K562 (cell line): ENCODE measurements at regions not wholly inside any gene's neighbourhood (a gene's known extent, or its start where the extent isn't known, plus 50 kb on each side); places are given as distances from the start of the nearest gene placed in this dataset.

Experiments used
- ATAC-seq: fragments of 200-7000 bp; cut with Tn5 transposase; 3 replicates; pipeline ENCODE4 v1.9.1; 2020; ENCODE audit warnings: moderate library complexity
- BruUV-seq: library from RNA; stranded (reverse); fragments of 400-500 nt; replicated peaks from 2 replicates; lab custom pipeline; 2021; lab: Mats Ljungman, UMichigan
- CTCF ChIA-PET: fragments of 300-600 bp; formaldehyde crosslinking; extraction: SDS; loops from one replicate; lab custom pipeline; 2021; ENCODE audit warnings: low intra/inter-chr PET ratio; lab: Yijun Ruan, JAX
- POLR2A ChIA-PET: fragments of 300-600, 350-650 bp; sonication (Branson Sonifier 250); formaldehyde crosslinking; extraction: SDS; loops from one replicate; lab custom pipeline; 2021; ENCODE audit warnings: antibody characterized with exemption, inconsistent platforms; lab: Yijun Ruan, JAX
- DNase-seq, 4 experiments: peaks; one replicate each; pipeline versions ENCODE4 v3.0.0 to v3.0.0-alpha.2; 2011 to 2018; ENCODE audit warnings: low spot score in 3 of 4, mixed read lengths in 3 of 4; ENCODE audit errors: extremely low read depth in 1 of 4
- FAIRE-seq: peaks from 2 replicates; lab custom pipeline; 2011; peaks lifted over from hg19 to GRCh38; lab: Jason Lieb, UNC
- H2AFZ ChIP-seq: 2 replicates; pipeline ENCODE4 v1.6.0; 2011; ENCODE audit warnings: low read depth, low read length, control low read depth, inconsistent platforms
- H3K27ac ChIP-seq: fragments of 200-600 bp; 3 replicates; pipeline ENCODE4 v1.8.0; 2011; ENCODE audit warnings: low read depth, mild to moderate bottlenecking, control low read depth, inconsistent platforms, low read length, moderate library complexity, mixed read lengths; ENCODE audit errors: extremely low read depth
- H3K27me3 ChIP-seq, 2 experiments: fragments of 300-600 bp in 1 of 2; 2 replicates in 1 of 2; 3 replicates in 1 of 2; pipeline versions ENCODE4 v1.6.0 to v1.8.0; 2011; ENCODE audit warnings: inconsistent platforms in 2 of 2, low read length in 2 of 2, mild to moderate bottlenecking in 1 of 2, mixed read lengths in 1 of 2, moderate library complexity in 1 of 2; ENCODE audit not compliant: control insufficient read depth in 2 of 2, insufficient read depth in 2 of 2
- H3K36me3 ChIP-seq: fragments of 300-600 bp; 3 replicates; pipeline ENCODE4 v1.8.0; 2011; ENCODE audit warnings: mild to moderate bottlenecking, low read length, inconsistent platforms; ENCODE audit not compliant: control insufficient read depth, insufficient read depth
- H3K4me1 ChIP-seq, 2 experiments: fragments of 200-600 bp in 1 of 2; replicated peaks in 1 of 2; 2 replicates in 1 of 2; 3 replicates in 1 of 2; pipeline versions ENCODE4 v1.5.1 to v1.8.0; 2011; ENCODE audit warnings: inconsistent platforms in 2 of 2, low read length in 2 of 2, mild to moderate bottlenecking in 1 of 2, mixed read lengths in 1 of 2, moderate library complexity in 1 of 2; ENCODE audit not compliant: control insufficient read depth in 2 of 2, insufficient read depth in 2 of 2
- H3K4me2 ChIP-seq: 2 replicates; pipeline ENCODE4 v1.6.1; 2011; ENCODE audit warnings: low read length, control low read depth, inconsistent platforms, mixed read lengths; ENCODE audit not compliant: insufficient read depth
- H3K4me3 ChIP-seq: fragments of 200-600 bp; sonication (generic), shearing (Covaris generic); 2 replicates; pipeline ENCODE4 v1.5.1; 2016; ENCODE audit warnings: control low read depth, inconsistent platforms
- H3K79me2 ChIP-seq: fragments of 200-600 bp; 3 replicates; pipeline ENCODE4 v1.8.0; 2011; ENCODE audit warnings: low read length, inconsistent platforms; ENCODE audit not compliant: control insufficient read depth, insufficient read depth
- H3K9ac ChIP-seq, 2 experiments: 2 replicates each; pipeline versions ENCODE4 v1.6.0 to v1.6.1; 2011; ENCODE audit warnings: low read depth in 2 of 2, low read length in 2 of 2, control low read depth in 1 of 2, inconsistent platforms in 1 of 2, mild to moderate bottlenecking in 1 of 2, mixed read lengths in 1 of 2; ENCODE audit not compliant: insufficient read depth in 1 of 2
- H3K9me1 ChIP-seq: one replicate; pipeline ENCODE4 v1.6.0; 2011; ENCODE audit warnings: inconsistent platforms, mild to moderate bottlenecking, low read length, moderate library complexity; ENCODE audit not compliant: control insufficient read depth, insufficient read depth
- H3K9me3 ChIP-seq: replicated peaks from 2 replicates; pipeline ENCODE4 v1.5.1; 2011; ENCODE audit warnings: low read depth, low read length, inconsistent platforms; ENCODE audit not compliant: control insufficient read depth, insufficient read depth
- H4K20me1 ChIP-seq: replicated peaks from 2 replicates; pipeline ENCODE4 v1.6.1; 2011; ENCODE audit warnings: low read length, inconsistent platforms, mixed read lengths; ENCODE audit not compliant: control insufficient read depth, insufficient read depth
- CBFA2T3 ChIP-seq: fragments of 450-650 bp; IDR thresholded peaks from 2 replicates; pipeline ENCODE4 v1.6.1; 2017
- CHD1 ChIP-seq: fragments of 200-600 bp; sonication (generic); IDR thresholded peaks from one replicate; pipeline ENCODE4 v1.6.1; 2012; ENCODE audit warnings: mild to moderate bottlenecking, moderate library complexity, low read length, inconsistent platforms
- MEF2D ChIP-seq: conservative IDR thresholded peaks from 2 replicates; pipeline ENCODE4 v1.6.1; 2016; ENCODE audit warnings: low read depth, missing genetic modification characterization, missing compliant biosample characterization
- NR4A1 ChIP-seq, 2 experiments: fragments of 250-450 bp in 1 of 2; fragments of 450-650 bp in 1 of 2; sonication (Bioruptor Pico) in 1 of 2; IDR thresholded peaks; 2 replicates each; pipeline versions ENCODE4 v1.4.0 to v1.6.1; 2016 to 2020; ENCODE audit warnings: mild to moderate bottlenecking in 2 of 2, missing compliant biosample characterization in 1 of 2, missing genetic modification characterization in 1 of 2, moderate library complexity in 1 of 2
- RBM39 ChIP-seq: fragments of 200-400 bp; formaldehyde crosslinking; optimal IDR thresholded peaks from 2 replicates; pipeline ENCODE3; 2018; ENCODE audit warnings: low read depth, low read length
- WGBS: fragments of 100-300 bp; shearing (Covaris generic); methylation state at CpG from one replicate; pipeline ENCODE4 v1.1.6; 2016; ENCODE audit warnings: low coverage, mixed read lengths; ENCODE audit not compliant: insufficient coverage; ENCODE audit errors: missing lambda C conversion rate; 5-methylcytosine and 5-hydroxymethylcytosine counted together
- in situ Hi-C: fragments of 300-500 bp; cut with MboI; formaldehyde crosslinking; loops from 4 replicates; pipeline ENCODE4 v1.15.0; 2018; ENCODE audit warnings: inconsistent platforms, mixed read lengths
- intact Hi-C: fragments of 100-400 bp; cut with micrococcal nuclease; formaldehyde crosslinking; loops from 2 replicates; pipeline ENCODE4 v1.14.2; 2022
- TF ChIP-seq, protein P1 (sequence below): fragments of 250-450 bp; sonication (Bioruptor Pico); IDR thresholded peaks from 2 replicates; pipeline ENCODE4 v1.4.0; 2020; ENCODE audit warnings: mild to moderate bottlenecking
- TF ChIP-seq, protein P2 (sequence below): fragments of 250-450 bp; sonication (Bioruptor Pico); IDR thresholded peaks from 2 replicates; pipeline ENCODE4 v1.5.0; 2020; ENCODE audit warnings: mild to moderate bottlenecking

DNA sequence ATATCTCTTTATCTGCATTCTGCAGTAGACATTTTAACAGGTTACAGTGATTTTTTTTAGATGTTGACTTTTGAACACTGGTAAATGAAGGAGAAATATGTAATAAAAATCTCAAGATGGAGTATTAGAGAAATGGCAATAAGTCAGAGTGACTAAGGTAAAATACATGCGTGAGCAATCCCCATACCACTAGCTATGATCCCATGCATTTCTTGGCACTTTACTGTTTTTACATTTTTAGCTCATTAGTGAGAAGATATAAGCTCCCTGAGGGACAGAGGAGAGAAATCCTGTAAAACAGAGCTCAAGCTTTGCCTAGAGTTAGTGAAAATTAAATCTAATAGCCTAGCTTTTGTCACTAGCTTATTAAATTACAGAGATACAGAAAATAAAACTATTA lies 181.9 kb upstream of the TRPM3 start:
- ATAC-seq (no peak), FAIRE-seq (no peak), DNase-seq (no peak)
- intact Hi-C loops (no loop called here), in situ Hi-C loops (no loop called here)
- TF ChIP-seq MEF2D (no peak), CHD1 (no peak), NR4A1 (CRISPR knock-in tag; IDR thresholded peaks at IDR 0.05) (no peak), NR4A1 (tag; IDR thresholded peaks at IDR 0.05) (no peak), RBM39 (no peak), CBFA2T3 (no peak)
- TF ChIP-seq, protein P1, sequence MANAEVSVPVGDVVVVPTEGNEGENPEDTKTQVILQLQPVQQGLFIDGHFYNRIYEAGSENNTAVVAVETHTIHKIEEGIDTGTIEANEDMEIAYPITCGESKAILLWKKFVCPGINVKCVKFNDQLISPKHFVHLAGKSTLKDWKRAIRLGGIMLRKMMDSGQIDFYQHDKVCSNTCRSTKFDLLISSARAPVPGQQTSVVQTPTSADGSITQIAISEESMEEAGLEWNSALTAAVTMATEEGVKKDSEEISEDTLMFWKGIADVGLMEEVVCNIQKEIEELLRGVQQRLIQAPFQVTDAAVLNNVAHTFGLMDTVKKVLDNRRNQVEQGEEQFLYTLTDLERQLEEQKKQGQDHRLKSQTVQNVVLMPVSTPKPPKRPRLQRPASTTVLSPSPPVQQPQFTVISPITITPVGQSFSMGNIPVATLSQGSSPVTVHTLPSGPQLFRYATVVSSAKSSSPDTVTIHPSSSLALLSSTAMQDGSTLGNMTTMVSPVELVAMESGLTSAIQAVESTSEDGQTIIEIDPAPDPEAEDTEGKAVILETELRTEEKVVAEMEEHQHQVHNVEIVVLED (CRISPR knock-in tag): no peak
- TF ChIP-seq, protein P2, sequence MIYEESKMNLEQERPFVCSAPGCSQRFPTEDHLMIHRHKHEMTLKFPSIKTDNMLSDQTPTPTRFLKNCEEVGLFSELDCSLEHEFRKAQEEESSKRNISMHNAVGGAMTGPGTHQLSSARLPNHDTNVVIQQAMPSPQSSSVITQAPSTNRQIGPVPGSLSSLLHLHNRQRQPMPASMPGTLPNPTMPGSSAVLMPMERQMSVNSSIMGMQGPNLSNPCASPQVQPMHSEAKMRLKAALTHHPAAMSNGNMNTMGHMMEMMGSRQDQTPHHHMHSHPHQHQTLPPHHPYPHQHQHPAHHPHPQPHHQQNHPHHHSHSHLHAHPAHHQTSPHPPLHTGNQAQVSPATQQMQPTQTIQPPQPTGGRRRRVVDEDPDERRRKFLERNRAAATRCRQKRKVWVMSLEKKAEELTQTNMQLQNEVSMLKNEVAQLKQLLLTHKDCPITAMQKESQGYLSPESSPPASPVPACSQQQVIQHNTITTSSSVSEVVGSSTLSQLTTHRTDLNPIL (CRISPR knock-in tag): no peak
- Histone ChIP-seq H3K79me2 (no peaks in the 10 kb centered on the region), H3K4me1 (no peaks in the 10 kb centered on the region), H3K9me3 (no peaks in the 10 kb centered on the region), H2AFZ (no peak overlapping the region), H3K27ac (no peak overlapping the region), H3K27me3 (no peaks in the 10 kb centered on the region), H3K36me3 (no peaks in the 10 kb centered on the region), H3K4me3 (no peak overlapping the region), H3K9me1 (no peaks in the 10 kb centered on the region), H3K4me2 (no peak overlapping the region), H3K9ac (no peak overlapping the region), H4K20me1 (no peaks in the 10 kb centered on the region)
- ChIA-PET CTCF (no interaction called here), POLR2A (interaction anchor here (0.6 kb wide), 1 partner anchor 524 kb away, joined by 3 read pairs; no protein-coding TSS in a partner anchor)
- WGBS: 0% methylated on average over 1 of the region's 1 CpG
- no TSS peak for BruUV-seq
